Body of pancreas (tissue), 4 donors: ENCODE measurements at regions not wholly inside any gene's neighbourhood (a gene's known extent, or its start where the extent isn't known, plus 50 kb on each side); places are given as distances from the start of the nearest gene placed in this dataset.

Experiments used
- POLR2A ChIP-seq, 3 donors: fragments of 450-650 bp; IDR thresholded peaks; one replicate each; pipeline ENCODE4 v1.6.1; 2016; ENCODE audit warnings: antibody characterized with exemption in 3 of 3, mild to moderate bottlenecking in 2 of 3
- TF ChIP-seq, protein P1 (sequence below), 7 experiments: fragments of 450-650 bp in 4 of 7; fragments of 200-600 bp in 3 of 7; sonication (generic) in 3 of 7; IDR thresholded peaks; one replicate each; pipeline ENCODE4 v1.5.1; 2016 to 2019; ENCODE audit warnings: antibody characterized with exemption in 7 of 7

DNA sequence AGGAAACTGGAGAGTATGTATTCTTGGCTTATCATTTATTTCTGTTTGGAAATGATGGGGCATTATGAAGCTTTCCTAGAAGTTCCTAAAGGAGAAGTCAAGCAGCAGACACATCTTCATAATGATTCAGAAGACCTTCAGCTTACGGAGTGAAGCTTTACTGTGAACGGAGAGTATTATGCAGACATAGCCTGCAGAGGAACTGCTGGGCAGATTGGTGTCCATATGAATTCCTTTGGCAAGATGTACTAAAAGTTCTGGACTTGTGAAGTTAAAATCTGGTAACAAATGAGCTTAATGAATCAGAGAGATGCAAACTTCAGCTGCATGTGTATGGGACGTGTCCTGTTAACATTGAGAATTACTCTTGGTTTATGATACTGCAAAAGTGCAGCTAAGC is 60.1 kb downstream of the NABP1 start:
- TF ChIP-seq, protein P1, sequence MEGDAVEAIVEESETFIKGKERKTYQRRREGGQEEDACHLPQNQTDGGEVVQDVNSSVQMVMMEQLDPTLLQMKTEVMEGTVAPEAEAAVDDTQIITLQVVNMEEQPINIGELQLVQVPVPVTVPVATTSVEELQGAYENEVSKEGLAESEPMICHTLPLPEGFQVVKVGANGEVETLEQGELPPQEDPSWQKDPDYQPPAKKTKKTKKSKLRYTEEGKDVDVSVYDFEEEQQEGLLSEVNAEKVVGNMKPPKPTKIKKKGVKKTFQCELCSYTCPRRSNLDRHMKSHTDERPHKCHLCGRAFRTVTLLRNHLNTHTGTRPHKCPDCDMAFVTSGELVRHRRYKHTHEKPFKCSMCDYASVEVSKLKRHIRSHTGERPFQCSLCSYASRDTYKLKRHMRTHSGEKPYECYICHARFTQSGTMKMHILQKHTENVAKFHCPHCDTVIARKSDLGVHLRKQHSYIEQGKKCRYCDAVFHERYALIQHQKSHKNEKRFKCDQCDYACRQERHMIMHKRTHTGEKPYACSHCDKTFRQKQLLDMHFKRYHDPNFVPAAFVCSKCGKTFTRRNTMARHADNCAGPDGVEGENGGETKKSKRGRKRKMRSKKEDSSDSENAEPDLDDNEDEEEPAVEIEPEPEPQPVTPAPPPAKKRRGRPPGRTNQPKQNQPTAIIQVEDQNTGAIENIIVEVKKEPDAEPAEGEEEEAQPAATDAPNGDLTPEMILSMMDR (IDR thresholded peaks at IDR 0.05): no peak
- TF ChIP-seq POLR2A (IDR thresholded peaks at IDR 0.05): no peak
